Prostate gland (tissue), 2 donors: ENCODE measurements at regions not wholly inside any gene's neighbourhood (a gene's known extent, or its start where the extent isn't known, plus 50 kb on each side); places are given as distances from the start of the nearest gene placed in this dataset.
A peak's percentile ranks its signal among the peaks of the same experiment; 100 is the strongest.

ENCODE experiments used
- DNase-seq: peaks from one replicate; pipeline ENCODE4 v3.0.0-alpha.2; 2019; ENCODE audit warnings: low spot score
- H3K27ac ChIP-seq, 2 donors: fragments of 200-600 bp; sonication (generic); 2 replicates each; pipeline ENCODE4 v1.5.1; 2017 to 2019
- H3K27me3 ChIP-seq: fragments of 200-600 bp; sonication (generic); replicated peaks from 2 replicates; pipeline ENCODE4 v1.5.1; 2019; ENCODE audit not compliant: insufficient read depth
- H3K36me3 ChIP-seq, 2 donors: fragments of 200-600 bp; sonication (generic); 1 replicate in 1 of 2; 2 replicates in 1 of 2; pipeline versions ENCODE4 v1.5.1 to v1.8.1; 2017 to 2019
- H3K4me1 ChIP-seq: fragments of 200-600 bp; sonication (generic); replicated peaks from 2 replicates; pipeline ENCODE4 v1.5.1; 2019
- H3K4me3 ChIP-seq, 2 donors: fragments of 200-600 bp; sonication (generic); 2 replicates each; pipeline ENCODE4 v1.5.1; 2017 to 2019
- H3K9me3 ChIP-seq: fragments of 200-600 bp; sonication (generic); 2 replicates; pipeline ENCODE4 v1.5.1; 2017
- CTCF ChIP-seq, 4 experiments: fragments of 200-600 bp in 2 of 4; fragments of 450-650 bp in 2 of 4; sonication (generic) in 2 of 4; IDR thresholded peaks; 1 replicate in 3 of 4; 2 replicates in 1 of 4; pipeline ENCODE4 v1.5.1; 2016 to 2019; ENCODE audit warnings: antibody characterized with exemption in 4 of 4, mild to moderate bottlenecking in 2 of 4, moderate library complexity in 2 of 4
- POLR2A ChIP-seq: fragments of 450-650 bp; IDR thresholded peaks from one replicate; pipeline ENCODE4 v1.6.1; 2016; ENCODE audit warnings: antibody characterized with exemption, mild to moderate bottlenecking
- POLR2AphosphoS5 ChIP-seq: sonication (generic); formaldehyde crosslinking; IDR thresholded peaks from one replicate; pipeline ENCODE4 v1.6.1; 2017; ENCODE audit warnings: antibody characterized with exemption
- WGBS: methylation state at CpG from one replicate; pipeline ENCODE4 v1.1.5; 2018; 5-methylcytosine and 5-hydroxymethylcytosine counted together
- intact Hi-C: fragments of 100-400 bp; cut with DNase I; formaldehyde crosslinking; loops from one replicate; pipeline ENCODE4 v1.14.2; 2022

DNA sequence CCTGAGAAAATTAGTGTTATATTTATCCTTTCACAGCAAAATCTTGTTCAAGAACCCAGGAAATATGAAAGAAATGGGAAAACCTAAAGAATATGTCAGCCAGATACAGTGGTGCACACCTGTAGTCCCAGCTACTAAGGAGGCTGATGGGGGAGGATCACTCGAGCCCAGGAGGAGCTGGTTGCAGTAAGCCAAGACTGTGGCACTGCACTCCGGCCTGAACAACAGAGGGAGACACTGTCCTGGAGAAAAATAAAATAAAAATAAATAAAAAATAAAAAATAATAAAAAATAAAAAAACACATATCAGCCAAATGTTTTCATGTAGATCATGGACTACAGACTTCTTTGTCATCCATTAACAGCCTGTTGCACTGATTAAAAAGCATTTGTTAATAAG, 244.8 kb upstream of the KLHL1 start:
- Histone ChIP-seq H3K27ac (no peak overlapping the region), H3K4me1 (no peaks in the 10 kb centered on the region)
- intact Hi-C loops, result no loop called here

DNA sequence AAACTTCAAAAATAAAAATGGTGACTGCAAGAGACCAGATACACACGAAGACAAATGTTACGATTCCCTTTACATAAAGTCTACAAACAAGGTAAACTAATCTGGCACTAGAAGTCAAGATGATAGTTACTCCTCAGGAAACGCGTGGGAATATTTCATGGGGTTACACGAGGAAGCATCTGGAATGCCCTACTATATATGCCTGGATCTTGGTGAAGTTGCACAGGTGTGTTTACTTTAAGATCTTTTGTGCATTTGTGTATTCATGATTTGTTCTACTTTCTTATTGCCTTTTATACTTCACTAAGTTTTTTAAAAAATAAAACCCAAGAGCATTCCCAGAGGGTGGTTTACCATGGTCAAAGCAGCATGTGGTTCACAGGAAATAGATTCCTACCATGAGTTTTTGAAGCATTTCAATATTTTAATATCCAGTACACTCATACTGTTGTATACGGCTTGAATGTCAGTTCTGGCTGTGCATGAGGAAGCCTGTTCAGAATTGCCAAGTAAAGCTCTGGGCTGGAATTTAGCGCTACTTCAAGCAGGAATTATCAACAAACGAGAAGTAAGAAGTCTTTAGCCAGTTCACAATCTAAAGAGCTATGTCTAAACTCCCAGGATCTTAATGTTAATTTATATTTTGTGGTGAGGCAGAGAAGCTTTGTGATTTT, 239.8 kb upstream of the KLHL1 start:
- TF ChIP-seq CTCF (IDR thresholded peaks at IDR 0.05), result no peak
- TF ChIP-seq POLR2AphosphoS5, result no peak
- TF ChIP-seq POLR2A, result no peak
- Histone ChIP-seq H3K4me3 (no peak overlapping the region), H3K27ac (no peak overlapping the region), H3K27me3 (no peaks in the 10 kb centered on the region), H3K36me3 (no peaks in the 10 kb centered on the region), H3K4me1 (no peaks in the 10 kb centered on the region), H3K9me3 (no peaks in the 10 kb centered on the region)
- WGBS, result 55% methylated on average over 8 of the region's 8 CpGs
- DNase-seq, result no peak
- intact Hi-C loops, result no loop called here

More for the DNA sequence above, 244.8 kb upstream of the KLHL1 start:
- Histone ChIP-seq H3K36me3 (no peaks in the 10 kb centered on the region), H3K9me3 (no peaks in the 10 kb centered on the region), H3K4me3 (no peak overlapping the region), H3K27me3 (no peaks in the 10 kb centered on the region)
- DNase-seq, result no peak
- TF ChIP-seq CTCF (IDR thresholded peaks at IDR 0.05) (no peak), POLR2AphosphoS5 (no peak), POLR2A (no peak)
- WGBS, result 43% methylated on average over 2 of the region's 2 CpGs

DNA sequence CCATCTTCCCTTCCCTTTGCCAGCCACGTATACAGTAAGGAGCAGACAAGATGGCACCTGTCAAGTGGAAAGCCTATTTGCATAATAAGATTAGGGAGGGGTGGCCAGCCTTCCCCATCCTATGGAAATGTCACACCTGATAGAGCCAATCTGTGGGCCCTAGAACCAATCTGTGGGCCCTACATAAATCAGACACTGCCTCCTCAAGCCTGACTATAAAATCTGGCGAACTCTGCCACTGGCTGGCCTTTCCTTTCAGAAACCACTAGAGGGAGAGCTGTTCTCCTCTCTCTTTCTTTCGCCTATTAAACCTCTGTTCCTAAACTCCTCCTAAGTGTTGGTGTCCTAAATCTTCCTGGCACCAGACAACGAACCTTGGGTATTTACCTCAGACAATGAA, 231.5 kb upstream of the KLHL1 start:
- intact Hi-C loops, result no loop called here
- TF ChIP-seq POLR2A (no peak), CTCF (IDR thresholded peaks at IDR 0.05) (peak in 1 of 4 experiments; percentile 12), POLR2AphosphoS5 (no peak)
- no peaks in the 10 kb centered on the region for H3K36me3 ChIP-seq
- H3K27me3 ChIP-seq, result no peaks in the 10 kb centered on the region
- no peak overlapping the region for H3K27ac ChIP-seq
- no peaks in the 10 kb centered on the region for H3K4me1 ChIP-seq
- 73% methylated on average over 4 of the region's 4 CpGs for WGBS
- no peak for DNase-seq
- no peaks in the 10 kb centered on the region for H3K9me3 ChIP-seq
- no peak overlapping the region for H3K4me3 ChIP-seq

DNA sequence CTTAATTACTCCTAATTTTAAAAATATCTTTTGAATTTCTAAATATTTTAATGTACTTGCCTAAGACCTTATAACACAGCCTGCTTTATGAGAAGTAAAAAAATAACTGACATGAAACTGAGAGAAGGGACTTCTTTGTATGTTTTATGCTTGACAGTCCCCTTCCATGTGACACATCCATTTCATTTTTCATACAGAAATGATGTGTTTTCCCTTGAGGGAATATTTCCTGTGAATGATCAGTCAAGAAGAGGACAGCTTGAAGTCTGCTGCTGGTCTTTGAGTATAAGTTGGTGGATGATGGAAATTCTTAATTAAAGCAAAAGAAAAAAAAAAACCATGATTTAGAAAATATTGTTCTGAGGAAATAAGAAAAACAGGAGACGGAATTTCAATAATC, 230.4 kb upstream of the KLHL1 start:
- 83% methylated on average over 1 of the region's 1 CpG for WGBS
- intact Hi-C loops, result no loop called here
- no peaks in the 10 kb centered on the region for H3K27me3 ChIP-seq

More for the DNA sequence above, 230.4 kb upstream of the KLHL1 start:
- Histone ChIP-seq H3K27ac (no peak overlapping the region), H3K4me3 (no peak overlapping the region), H3K36me3 (no peaks in the 10 kb centered on the region), H3K9me3 (no peaks in the 10 kb centered on the region), H3K4me1 (no peaks in the 10 kb centered on the region)
- no peak for DNase-seq
- TF ChIP-seq POLR2AphosphoS5 (no peak), CTCF (IDR thresholded peaks at IDR 0.05) (no peak), POLR2A (no peak)
